ENCODE measurements at regions not wholly inside any gene's neighbourhood (a gene's known extent, or its start where the extent isn't known, plus 50 kb on each side); places are given as distances from the start of the nearest gene placed in this dataset.
"Not testable (repeated sequence)": the region's sequence is repeated elsewhere in the genome, so short reads cannot be mapped to it uniquely, and the experiment has no call there.

DNA sequence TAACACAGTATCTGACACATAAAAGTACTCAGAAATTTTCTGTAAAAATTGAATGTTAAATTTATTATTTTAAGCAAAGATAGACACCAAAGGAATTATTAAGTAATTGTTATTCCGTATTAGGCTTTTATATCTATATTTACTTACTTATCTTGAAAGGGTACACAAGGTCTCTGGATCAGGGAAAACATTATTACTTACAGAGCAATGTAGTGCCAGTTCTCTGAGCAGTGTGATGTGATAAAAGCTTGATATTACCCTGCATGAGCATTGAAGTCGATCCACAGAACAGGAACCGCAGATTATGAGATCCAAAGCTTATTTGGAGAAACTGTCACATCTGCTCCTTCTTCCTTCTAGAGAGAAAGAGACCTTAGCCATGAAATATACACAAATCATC, 637.9 kb upstream of the RGS18 start:
- Histone ChIP-seq H3F3A (ENCODE audit: low read depth) (no peaks in the 10 kb centered on the region), H3K4me1 (no peaks in the 10 kb centered on the region), H3K9me3 (ENCODE audit: low read depth) (no peaks in the 10 kb centered on the region), H3K79me2 (ENCODE audit: low read depth) (no peaks in the 10 kb centered on the region), H3K36me3 (no peaks in the 10 kb centered on the region), H3K4me2 (no peak overlapping the region), H4K20me1 (ENCODE audit: low read depth) (no peaks in the 10 kb centered on the region), H3K9ac (no peak overlapping the region), H2AFZ (replicated peaks) (peak overlapping the region; percentile 27), H3K27ac (no peak overlapping the region), H3K4me3 (no peak overlapping the region), H3K27me3 (no peaks in the 10 kb centered on the region)
- no peak overlapping the region for H3K27ac Mint-ChIP-seq
- H3K4me1 Mint-ChIP-seq: no peaks in the 10 kb centered on the region
- H3K4me3 Mint-ChIP-seq: no peak overlapping the region
- H3K9me3 Mint-ChIP-seq: no peaks in the 10 kb centered on the region
- H3K36me3 Mint-ChIP-seq: no peaks in the 10 kb centered on the region
- no peak for DNase-seq (ENCODE audit: low spot score)
- TF ChIP-seq EZH2phosphoT487 (IDR thresholded peaks at IDR 0.05): no peak
- TF ChIP-seq, protein P1, sequence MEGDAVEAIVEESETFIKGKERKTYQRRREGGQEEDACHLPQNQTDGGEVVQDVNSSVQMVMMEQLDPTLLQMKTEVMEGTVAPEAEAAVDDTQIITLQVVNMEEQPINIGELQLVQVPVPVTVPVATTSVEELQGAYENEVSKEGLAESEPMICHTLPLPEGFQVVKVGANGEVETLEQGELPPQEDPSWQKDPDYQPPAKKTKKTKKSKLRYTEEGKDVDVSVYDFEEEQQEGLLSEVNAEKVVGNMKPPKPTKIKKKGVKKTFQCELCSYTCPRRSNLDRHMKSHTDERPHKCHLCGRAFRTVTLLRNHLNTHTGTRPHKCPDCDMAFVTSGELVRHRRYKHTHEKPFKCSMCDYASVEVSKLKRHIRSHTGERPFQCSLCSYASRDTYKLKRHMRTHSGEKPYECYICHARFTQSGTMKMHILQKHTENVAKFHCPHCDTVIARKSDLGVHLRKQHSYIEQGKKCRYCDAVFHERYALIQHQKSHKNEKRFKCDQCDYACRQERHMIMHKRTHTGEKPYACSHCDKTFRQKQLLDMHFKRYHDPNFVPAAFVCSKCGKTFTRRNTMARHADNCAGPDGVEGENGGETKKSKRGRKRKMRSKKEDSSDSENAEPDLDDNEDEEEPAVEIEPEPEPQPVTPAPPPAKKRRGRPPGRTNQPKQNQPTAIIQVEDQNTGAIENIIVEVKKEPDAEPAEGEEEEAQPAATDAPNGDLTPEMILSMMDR (IDR thresholded peaks at IDR 0.05): no peak
- no peak for TF ChIP-seq EZH2 (IDR thresholded peaks at IDR 0.05)
- H3K27me3 Mint-ChIP-seq (ENCODE audit: insufficient read depth, low read depth): no peaks in the 10 kb centered on the region

DNA sequence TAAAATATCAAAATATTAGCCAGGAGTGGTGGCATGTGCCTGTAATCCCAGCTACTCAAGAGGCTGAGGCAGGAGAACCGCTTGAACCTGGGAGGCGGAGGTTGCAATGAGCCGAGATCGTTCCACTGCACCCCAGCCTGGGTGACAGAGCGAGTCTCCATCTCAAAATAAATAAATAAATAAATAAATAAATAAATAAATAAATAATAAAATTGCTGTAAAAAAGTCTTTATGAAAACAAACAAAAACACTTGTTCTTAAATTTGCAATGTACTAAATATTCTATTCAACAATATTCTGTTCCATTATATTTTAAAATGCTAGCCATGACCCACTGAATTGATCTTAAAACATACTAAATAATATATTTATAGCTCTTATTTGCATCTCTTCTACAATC, 632.3 kb upstream of the RGS18 start:
- not testable (repeated sequence) for H3K9me3 ChIP-seq (ENCODE audit: low read depth); H3K4me1 Mint-ChIP-seq; H3K9me3 Mint-ChIP-seq; H3K27me3 ChIP-seq; DNase-seq (ENCODE audit: low spot score); H3F3A ChIP-seq (ENCODE audit: low read depth); H3K9ac ChIP-seq; H3K27me3 Mint-ChIP-seq (ENCODE audit: insufficient read depth, low read depth); H3K36me3 Mint-ChIP-seq; H3K4me2 ChIP-seq; H4K20me1 ChIP-seq (ENCODE audit: low read depth); H3K79me2 ChIP-seq (ENCODE audit: low read depth); H3K4me3 ChIP-seq; H3K27ac Mint-ChIP-seq; H3K4me1 ChIP-seq; H3K4me3 Mint-ChIP-seq; H3K27ac ChIP-seq; H3K36me3 ChIP-seq; H2AFZ ChIP-seq (replicated peaks)

DNA sequence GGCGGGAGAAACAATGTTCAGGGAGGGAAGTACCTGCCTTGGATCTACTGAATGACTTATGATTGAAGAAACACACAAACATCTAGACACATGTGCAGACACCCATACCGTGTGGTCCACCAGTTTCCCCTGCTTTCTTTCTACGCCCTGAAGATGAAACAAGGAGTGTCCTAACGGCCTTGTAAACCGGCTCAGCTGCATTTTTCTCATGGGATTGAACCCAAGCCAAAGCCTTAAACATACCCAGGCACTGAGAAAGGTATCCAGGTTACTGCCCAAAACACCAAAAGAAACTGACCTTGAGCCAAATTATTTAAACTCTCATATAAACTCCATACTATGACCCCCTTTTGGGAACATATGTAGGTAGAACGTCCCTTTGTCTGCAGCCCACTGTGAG, 630.0 kb upstream of the RGS18 start:
- no peak overlapping the region for H3K27ac ChIP-seq
- no peak overlapping the region for H3K4me2 ChIP-seq
- H4K20me1 ChIP-seq (ENCODE audit: low read depth): no peaks in the 10 kb centered on the region
- Mint-ChIP-seq H3K4me3 (no peak overlapping the region), H3K9me3 (no peaks in the 10 kb centered on the region), H3K27me3 (ENCODE audit: insufficient read depth, low read depth) (no peaks in the 10 kb centered on the region), H3K4me1 (no peaks in the 10 kb centered on the region), H3K36me3 (no peaks in the 10 kb centered on the region), H3K27ac (no peak overlapping the region)
- H3K79me2 ChIP-seq (ENCODE audit: low read depth): no peaks in the 10 kb centered on the region
- no peak overlapping the region for H2AFZ ChIP-seq (replicated peaks)
- no peak for DNase-seq (ENCODE audit: low spot score)
- H3K9me3 ChIP-seq (ENCODE audit: low read depth): no peaks in the 10 kb centered on the region
- H3K36me3 ChIP-seq: no peaks in the 10 kb centered on the region
- no peak overlapping the region for H3K9ac ChIP-seq
- TF ChIP-seq EZH2phosphoT487 (IDR thresholded peaks at IDR 0.05) (no peak), EZH2 (IDR thresholded peaks at IDR 0.05) (no peak)
- TF ChIP-seq, protein P1 (IDR thresholded peaks at IDR 0.05): no peak
- no peaks in the 10 kb centered on the region for H3K4me1 ChIP-seq
- no peaks in the 10 kb centered on the region for H3F3A ChIP-seq (ENCODE audit: low read depth)
- no peaks in the 10 kb centered on the region for H3K27me3 ChIP-seq
- H3K4me3 ChIP-seq: no peak overlapping the region

DNA sequence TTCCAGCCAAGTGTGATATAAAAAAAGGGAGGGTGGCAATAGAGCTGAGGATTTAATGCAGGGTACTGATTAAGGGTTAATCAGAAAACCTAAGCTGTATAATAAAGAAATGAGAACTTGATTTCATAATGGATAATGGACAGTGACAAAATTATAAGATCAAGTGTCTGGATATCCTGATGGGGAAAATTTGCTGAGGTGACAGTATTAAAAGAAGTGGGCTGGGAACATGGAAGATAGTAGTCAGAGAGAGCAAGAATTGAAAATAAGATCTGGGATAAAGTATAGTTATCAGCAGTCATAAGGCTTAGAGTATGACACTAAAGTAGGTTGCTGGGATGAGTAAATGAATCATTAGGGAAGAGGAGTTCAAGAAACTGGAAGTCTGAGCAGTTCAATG, 627.3 kb upstream of the RGS18 start:
- H3K27me3 Mint-ChIP-seq (ENCODE audit: insufficient read depth, low read depth): no peaks in the 10 kb centered on the region
- Histone ChIP-seq H3K9me3 (ENCODE audit: low read depth) (no peaks in the 10 kb centered on the region), H3K4me1 (no peaks in the 10 kb centered on the region), H3K27ac (no peak overlapping the region), H3K79me2 (ENCODE audit: low read depth) (no peaks in the 10 kb centered on the region), H3K27me3 (no peaks in the 10 kb centered on the region), H3K4me3 (no peak overlapping the region), H3F3A (ENCODE audit: low read depth) (no peaks in the 10 kb centered on the region), H3K9ac (no peak overlapping the region), H2AFZ (replicated peaks) (no peak overlapping the region), H3K36me3 (no peaks in the 10 kb centered on the region), H4K20me1 (ENCODE audit: low read depth) (no peaks in the 10 kb centered on the region), H3K4me2 (no peak overlapping the region)
- no peak for DNase-seq (ENCODE audit: low spot score)
- H3K4me1 Mint-ChIP-seq: no peaks in the 10 kb centered on the region
- no peak for TF ChIP-seq EZH2phosphoT487 (IDR thresholded peaks at IDR 0.05)
- TF ChIP-seq EZH2 (IDR thresholded peaks at IDR 0.05): no peak
- TF ChIP-seq, protein P1 (IDR thresholded peaks at IDR 0.05): no peak
- no peaks in the 10 kb centered on the region for H3K36me3 Mint-ChIP-seq
- no peak overlapping the region for H3K27ac Mint-ChIP-seq
- no peaks in the 10 kb centered on the region for H3K9me3 Mint-ChIP-seq
- no peak overlapping the region for H3K4me3 Mint-ChIP-seq
